ENCODE measurements at regions not wholly inside any gene's neighbourhood (a gene's known extent, or its start where the extent isn't known, plus 50 kb on each side); places are given as distances from the start of the nearest gene placed in this dataset.

DNA sequence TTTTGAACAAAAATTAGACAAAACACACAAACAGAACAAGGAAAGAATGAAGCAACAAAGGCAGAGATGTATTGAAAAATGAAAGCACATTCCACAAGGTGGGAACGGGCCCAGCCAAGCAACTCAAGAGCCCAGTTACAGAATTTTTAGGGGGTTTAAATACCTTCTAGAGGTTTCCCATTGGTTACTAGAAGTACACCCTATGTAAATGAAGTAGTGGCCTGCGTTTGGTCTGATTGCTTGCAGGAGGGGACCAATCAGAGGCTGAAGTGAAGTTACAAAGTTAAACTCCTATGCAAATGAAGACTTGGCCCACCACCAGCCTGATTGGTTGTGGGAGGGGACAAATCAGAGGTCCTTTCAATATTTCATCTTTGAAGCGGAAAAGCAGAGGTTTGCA is 593.7 kb upstream of the MMS22L start:
- no peak overlapping the region for H3K4me3 Mint-ChIP-seq
- no peaks in the 10 kb centered on the region for H3K4me1 Mint-ChIP-seq
- Histone ChIP-seq H3K4me1 (ENCODE audit: control insufficient read depth, insufficient read depth, low read length) (no peaks in the 10 kb centered on the region), H3K9me3 (ENCODE audit: control insufficient read depth, insufficient read depth, low read length) (no peaks in the 10 kb centered on the region), H3K27ac (ENCODE audit: low read length) (no peak overlapping the region), H3K4me3 (ENCODE audit: low read length) (no peak overlapping the region), H3K36me3 (ENCODE audit: control insufficient read depth, insufficient read depth, low read length) (no peaks in the 10 kb centered on the region), H3K27me3 (ENCODE audit: control insufficient read depth, insufficient read depth, low read length) (no peaks in the 10 kb centered on the region)
- no peak for DNase-seq
- no peak for ATAC-seq
- no peak overlapping the region for H3K27ac Mint-ChIP-seq
- H3K9me3 Mint-ChIP-seq: peaks cover 9 to 12% of the 10 kb centered on the region in 2 donors
- TF ChIP-seq, protein P1, sequence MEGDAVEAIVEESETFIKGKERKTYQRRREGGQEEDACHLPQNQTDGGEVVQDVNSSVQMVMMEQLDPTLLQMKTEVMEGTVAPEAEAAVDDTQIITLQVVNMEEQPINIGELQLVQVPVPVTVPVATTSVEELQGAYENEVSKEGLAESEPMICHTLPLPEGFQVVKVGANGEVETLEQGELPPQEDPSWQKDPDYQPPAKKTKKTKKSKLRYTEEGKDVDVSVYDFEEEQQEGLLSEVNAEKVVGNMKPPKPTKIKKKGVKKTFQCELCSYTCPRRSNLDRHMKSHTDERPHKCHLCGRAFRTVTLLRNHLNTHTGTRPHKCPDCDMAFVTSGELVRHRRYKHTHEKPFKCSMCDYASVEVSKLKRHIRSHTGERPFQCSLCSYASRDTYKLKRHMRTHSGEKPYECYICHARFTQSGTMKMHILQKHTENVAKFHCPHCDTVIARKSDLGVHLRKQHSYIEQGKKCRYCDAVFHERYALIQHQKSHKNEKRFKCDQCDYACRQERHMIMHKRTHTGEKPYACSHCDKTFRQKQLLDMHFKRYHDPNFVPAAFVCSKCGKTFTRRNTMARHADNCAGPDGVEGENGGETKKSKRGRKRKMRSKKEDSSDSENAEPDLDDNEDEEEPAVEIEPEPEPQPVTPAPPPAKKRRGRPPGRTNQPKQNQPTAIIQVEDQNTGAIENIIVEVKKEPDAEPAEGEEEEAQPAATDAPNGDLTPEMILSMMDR (IDR thresholded peaks at IDR 0.05): no peak
- H3K36me3 Mint-ChIP-seq: no peaks in the 10 kb centered on the region
- H3K27me3 Mint-ChIP-seq (ENCODE audit: low read depth in 2 of 2): no peaks in the 10 kb centered on the region
- 93% methylated on average over 3 of the region's 3 CpGs for WGBS (ENCODE audit: insufficient coverage)
- intact Hi-C loops (cut with micrococcal nuclease): no loop called here

DNA sequence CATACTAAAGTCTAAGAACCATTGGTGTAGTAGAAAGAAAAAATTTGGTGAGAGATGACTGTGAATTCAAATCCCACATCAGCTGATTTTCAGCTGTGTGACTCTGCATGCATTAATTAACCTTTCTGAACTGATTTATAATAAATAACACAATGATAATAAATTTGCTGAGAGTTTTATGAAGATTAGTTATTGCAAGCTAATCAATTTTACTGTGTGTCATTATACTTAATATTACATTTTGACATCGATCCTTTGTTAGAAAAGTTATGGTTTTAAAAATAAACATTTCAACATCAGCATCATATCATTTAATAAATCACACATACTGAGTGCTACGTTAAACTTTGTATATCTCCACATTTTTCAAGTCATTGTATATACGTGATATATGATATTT is 599.7 kb upstream of the MMS22L start:
- no peak overlapping the region for H3K27ac ChIP-seq (ENCODE audit: low read length)
- Mint-ChIP-seq H3K27me3 (ENCODE audit: low read depth in 2 of 2) (no peaks in the 10 kb centered on the region), H3K4me3 (no peak overlapping the region), H3K36me3 (no peaks in the 10 kb centered on the region), H3K4me1 (no peaks in the 10 kb centered on the region), H3K9me3 (peaks cover 4 to 6% of the 10 kb centered on the region in 2 donors), H3K27ac (no peak overlapping the region)
- ATAC-seq (no peak), DNase-seq (no peak)
- WGBS (ENCODE audit: insufficient coverage): no CpG with 5 or more reads among the region's 3 CpGs
- H3K36me3 ChIP-seq (ENCODE audit: control insufficient read depth, insufficient read depth, low read length): no peaks in the 10 kb centered on the region
- H3K9me3 ChIP-seq (ENCODE audit: control insufficient read depth, insufficient read depth, low read length): no peaks in the 10 kb centered on the region
- no peaks in the 10 kb centered on the region for H3K4me1 ChIP-seq (ENCODE audit: control insufficient read depth, insufficient read depth, low read length)
- intact Hi-C loops (cut with micrococcal nuclease): no loop called here
- TF ChIP-seq, protein P1 (IDR thresholded peaks at IDR 0.05): no peak
- no peak overlapping the region for H3K4me3 ChIP-seq (ENCODE audit: low read length)
- H3K27me3 ChIP-seq (ENCODE audit: control insufficient read depth, insufficient read depth, low read length): no peaks in the 10 kb centered on the region

DNA sequence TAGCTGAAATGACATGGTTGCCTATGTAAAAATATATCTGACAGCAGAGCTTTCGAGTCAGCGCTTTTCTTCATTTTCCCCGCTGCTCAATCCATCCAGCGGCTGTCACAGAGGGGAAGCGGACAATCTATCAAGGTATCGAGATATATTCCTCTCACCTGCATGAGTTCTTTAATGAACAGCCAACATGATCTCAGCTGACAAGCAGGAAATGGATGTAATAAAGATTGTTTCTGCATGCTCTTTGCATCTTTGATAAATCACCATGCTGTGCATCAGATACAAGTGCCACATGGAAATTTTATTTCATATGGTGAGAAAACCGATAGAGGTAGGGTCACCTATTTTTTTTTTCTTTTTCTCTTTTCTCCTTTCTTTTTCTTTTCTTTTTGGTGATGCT is 602.3 kb upstream of the MMS22L start:
- no peak overlapping the region for H3K4me3 ChIP-seq (ENCODE audit: low read length)
- no peak overlapping the region for H3K4me3 Mint-ChIP-seq
- H3K27ac ChIP-seq (ENCODE audit: low read length): no peak overlapping the region
- H3K4me1 Mint-ChIP-seq: no peaks in the 10 kb centered on the region
- no peaks in the 10 kb centered on the region for H3K9me3 ChIP-seq (ENCODE audit: control insufficient read depth, insufficient read depth, low read length)
- WGBS (ENCODE audit: insufficient coverage): 94% methylated on average over 6 of the region's 7 CpGs
- TF ChIP-seq, protein P1 (IDR thresholded peaks at IDR 0.05): no peak
- DNase-seq: no peak
- intact Hi-C loops (cut with micrococcal nuclease): no loop called here
- no peaks in the 10 kb centered on the region for H3K27me3 Mint-ChIP-seq (ENCODE audit: low read depth in 2 of 2)
- peaks cover 5 to 6% of the 10 kb centered on the region in 2 donors for H3K9me3 Mint-ChIP-seq
- no peak overlapping the region for H3K27ac Mint-ChIP-seq
- H3K36me3 Mint-ChIP-seq: no peaks in the 10 kb centered on the region
- no peaks in the 10 kb centered on the region for H3K4me1 ChIP-seq (ENCODE audit: control insufficient read depth, insufficient read depth, low read length)
- no peaks in the 10 kb centered on the region for H3K36me3 ChIP-seq (ENCODE audit: control insufficient read depth, insufficient read depth, low read length)
- H3K27me3 ChIP-seq (ENCODE audit: control insufficient read depth, insufficient read depth, low read length): no peaks in the 10 kb centered on the region
- no peak for ATAC-seq

DNA sequence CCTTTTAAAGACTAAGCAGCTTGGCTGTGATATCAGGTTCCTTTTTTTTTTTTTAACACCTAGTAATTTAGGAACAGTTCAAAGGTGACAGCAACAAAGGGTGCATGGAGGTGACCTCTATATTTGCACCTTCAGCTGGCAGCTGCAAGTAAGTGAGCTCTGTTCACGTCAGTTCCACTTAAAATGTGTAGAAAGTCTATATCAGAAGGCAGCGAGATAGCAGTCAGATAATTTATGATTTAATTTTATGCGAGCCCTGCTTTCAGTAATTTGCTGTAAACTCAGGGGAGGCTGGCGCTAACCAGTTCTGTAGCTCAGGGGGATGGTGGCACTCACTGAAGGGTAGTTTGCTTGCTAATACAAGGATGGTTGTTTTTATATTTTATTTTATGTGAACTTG is 602.8 kb upstream of the MMS22L start:
- Histone ChIP-seq H3K4me1 (ENCODE audit: control insufficient read depth, insufficient read depth, low read length) (no peaks in the 10 kb centered on the region), H3K9me3 (ENCODE audit: control insufficient read depth, insufficient read depth, low read length) (no peaks in the 10 kb centered on the region), H3K36me3 (ENCODE audit: control insufficient read depth, insufficient read depth, low read length) (no peaks in the 10 kb centered on the region), H3K4me3 (ENCODE audit: low read length) (no peak overlapping the region), H3K27me3 (ENCODE audit: control insufficient read depth, insufficient read depth, low read length) (no peaks in the 10 kb centered on the region), H3K27ac (ENCODE audit: low read length) (no peak overlapping the region)
- TF ChIP-seq, protein P1 (IDR thresholded peaks at IDR 0.05): no peak
- DNase-seq (no peak), ATAC-seq (no peak)
- no peak overlapping the region for H3K27ac Mint-ChIP-seq
- no peaks in the 10 kb centered on the region for H3K36me3 Mint-ChIP-seq
- peaks cover 5 to 6% of the 10 kb centered on the region in 2 donors for H3K9me3 Mint-ChIP-seq
- WGBS (ENCODE audit: insufficient coverage): 79% methylated on average over 4 of the region's 4 CpGs
- H3K4me3 Mint-ChIP-seq: no peak overlapping the region
- no peaks in the 10 kb centered on the region for H3K4me1 Mint-ChIP-seq
- intact Hi-C loops (cut with micrococcal nuclease): no loop called here
- no peaks in the 10 kb centered on the region for H3K27me3 Mint-ChIP-seq (ENCODE audit: low read depth in 2 of 2)

Measured in natural killer cell (primary cell).